ENCODE measurements at regions not wholly inside any gene's neighbourhood (a gene's known extent, or its start where the extent isn't known, plus 50 kb on each side); places are given as distances from the start of the nearest gene placed in this dataset.
A peak's percentile ranks its signal among the peaks of the same experiment; 100 is the strongest.

- H3K4me1 ChIP-seq (ENCODE audit: insufficient read depth, low read length), result no peaks in the 10 kb centered on the region
- H3K27me3 ChIP-seq (ENCODE audit: low read length), result no peaks in the 10 kb centered on the region
- no peaks in the 10 kb centered on the region for H3K79me2 ChIP-seq (ENCODE audit: low read length)
- H3K36me3 ChIP-seq (ENCODE audit: low read depth, low read length), result no peaks in the 10 kb centered on the region
- ChIA-PET POLR2A (ENCODE audit: unreplicated experiment) (no interaction called here), CTCF (no interaction called here)
- no peaks in the 10 kb centered on the region for H4K20me1 ChIP-seq (ENCODE audit: low read length)
- no peaks in the 10 kb centered on the region for H3K9me3 ChIP-seq (ENCODE audit: low read length)
- H3K9me2 ChIP-seq (replicated peaks; ENCODE audit: low read length), result no peaks in the 10 kb centered on the region
- H3F3A ChIP-seq (ENCODE audit: low read length, unreplicated experiment), result no peaks in the 10 kb centered on the region
- TF ChIP-seq CTCF (conservative IDR thresholded peaks at IDR 0.05; ENCODE audit: low read depth, low read length), result no peak
- TF ChIP-seq EZH2phosphoT487 (IDR thresholded peaks at IDR 0.05; ENCODE audit: borderline replicate concordance, low read length), result no peak
- no peak for TF ChIP-seq EZH2 (IDR thresholded peaks at IDR 0.05; ENCODE audit: low read length, unreplicated experiment)
- no peak overlapping the region for H3K4me3 ChIP-seq (ENCODE audit: low read length)
- H3K4me2 ChIP-seq (ENCODE audit: low read length), result no peak overlapping the region
- intact Hi-C loops (cut with micrococcal nuclease), result loop anchor here (10.0 kb wide), 1 partner anchor 547 kb away; no protein-coding TSS in a partner anchor
- DNase-seq (no peak), ATAC-seq (no peak)
- H3K9ac ChIP-seq (ENCODE audit: low read length), result no peak overlapping the region
- no TSS peak for BruUV-seq (replicated peaks)
- no peak overlapping the region for H3K27ac ChIP-seq (ENCODE audit: low read length)
- no peak overlapping the region for H2AFZ ChIP-seq (ENCODE audit: low read length)
Observed at GRCh38 chr6:130298258-130298657, 67.6 kb upstream of the TMEM200A start.

DNA sequence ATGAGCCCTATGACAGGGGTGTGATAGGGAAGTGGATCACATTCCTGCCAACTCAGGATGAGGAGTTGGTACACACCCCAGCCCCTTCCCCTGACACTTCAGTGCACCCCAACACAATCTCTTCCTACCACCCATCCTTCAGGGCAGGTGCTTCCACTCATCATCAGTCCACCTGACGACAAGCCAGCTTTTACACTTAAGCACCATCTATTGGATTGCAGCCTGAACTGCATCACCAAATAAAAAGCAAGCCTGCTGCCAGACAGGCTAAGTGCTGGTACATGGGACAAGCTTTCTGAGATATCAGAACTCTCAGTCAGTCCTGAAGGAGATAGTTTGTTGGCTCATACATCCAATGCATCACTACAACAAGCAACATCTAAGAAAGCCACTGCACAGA, 69.0 kb upstream of the TMEM200A start:
- ATAC-seq (no peak), DNase-seq (peak; percentile 34)
- Histone ChIP-seq H4K20me1 (ENCODE audit: low read length) (no peaks in the 10 kb centered on the region), H3K36me3 (ENCODE audit: low read depth, low read length) (no peaks in the 10 kb centered on the region), H3K4me2 (ENCODE audit: low read length) (no peak overlapping the region), H3K27ac (ENCODE audit: low read length) (no peak overlapping the region), H3K27me3 (ENCODE audit: low read length) (no peaks in the 10 kb centered on the region), H3K9me3 (ENCODE audit: low read length) (no peaks in the 10 kb centered on the region), H3K9ac (ENCODE audit: low read length) (no peak overlapping the region), H3F3A (ENCODE audit: low read length, unreplicated experiment) (no peaks in the 10 kb centered on the region), H3K4me3 (ENCODE audit: low read length) (no peak overlapping the region), H3K79me2 (ENCODE audit: low read length) (no peaks in the 10 kb centered on the region), H2AFZ (ENCODE audit: low read length) (no peak overlapping the region), H3K9me2 (replicated peaks; ENCODE audit: low read length) (no peaks in the 10 kb centered on the region), H3K4me1 (ENCODE audit: insufficient read depth, low read length) (no peaks in the 10 kb centered on the region)
- intact Hi-C loops (cut with micrococcal nuclease), result loop anchor here (10.0 kb wide), 1 partner anchor 548 kb away; no protein-coding TSS in a partner anchor
- no TSS peak for BruUV-seq (replicated peaks)
- TF ChIP-seq CTCF (conservative IDR thresholded peaks at IDR 0.05; ENCODE audit: low read depth, low read length) (peak; percentile 42), EZH2 (IDR thresholded peaks at IDR 0.05; ENCODE audit: low read length, unreplicated experiment) (no peak)
- POLR2A ChIA-PET (ENCODE audit: unreplicated experiment), result no interaction called here
- CTCF ChIA-PET, result interaction anchor here (0.5 kb wide), 1 partner anchor 14 kb away, joined by 3 read pairs; no protein-coding TSS in a partner anchor

DNA sequence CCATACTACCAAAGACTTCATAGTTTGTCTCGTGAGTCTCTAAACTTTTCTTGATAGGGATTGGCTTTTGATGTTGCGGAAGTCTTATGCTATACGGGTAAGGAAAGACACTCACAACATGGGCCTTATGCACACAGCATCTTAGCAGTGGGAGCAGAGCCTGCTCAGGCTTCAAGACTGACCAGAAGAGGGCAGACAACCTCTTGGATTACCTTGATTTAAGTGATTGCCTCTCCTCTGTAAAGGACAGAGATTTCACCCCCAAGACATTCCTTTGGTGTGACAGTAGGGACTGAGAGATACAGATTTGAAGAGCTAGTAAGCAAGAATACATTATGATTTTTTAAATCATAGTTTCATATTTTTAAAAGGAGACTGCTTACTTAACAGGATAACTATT, 71.0 kb upstream of the SAMD3 start:
- Histone ChIP-seq H3K9ac (ENCODE audit: low read length) (no peak overlapping the region), H3K36me3 (ENCODE audit: low read depth, low read length) (no peaks in the 10 kb centered on the region), H3K9me2 (replicated peaks; ENCODE audit: low read length) (no peaks in the 10 kb centered on the region), H3K4me1 (ENCODE audit: insufficient read depth, low read length) (no peaks in the 10 kb centered on the region), H3K27me3 (ENCODE audit: low read length) (no peaks in the 10 kb centered on the region), H2AFZ (ENCODE audit: low read length) (no peak overlapping the region), H3K4me3 (ENCODE audit: low read length) (no peak overlapping the region), H4K20me1 (ENCODE audit: low read length) (no peaks in the 10 kb centered on the region), H3K9me3 (ENCODE audit: low read length) (no peaks in the 10 kb centered on the region), H3K79me2 (ENCODE audit: low read length) (no peaks in the 10 kb centered on the region), H3K4me2 (ENCODE audit: low read length) (no peak overlapping the region), H3K27ac (ENCODE audit: low read length) (no peak overlapping the region), H3F3A (ENCODE audit: low read length, unreplicated experiment) (no peaks in the 10 kb centered on the region)
- ATAC-seq (peak; percentile 93), DNase-seq (peak; percentile 70)
- ChIA-PET CTCF (interaction anchor here (0.6 to 1.0 kb wide), 4 partner anchors 14 to 404 kb away, joined by 3 to 6 read pairs (median 4); no protein-coding TSS in a partner anchor), POLR2A (ENCODE audit: unreplicated experiment) (no interaction called here)
- intact Hi-C loops (cut with micrococcal nuclease), result loop anchor here (1.0 to 10.0 kb wide), 4 partner anchors 29 to 551 kb away; no protein-coding TSS in a partner anchor
- TF ChIP-seq CTCF (conservative IDR thresholded peaks at IDR 0.05; ENCODE audit: low read depth, low read length), result peak; percentile 73
- no peak for TF ChIP-seq EZH2 (IDR thresholded peaks at IDR 0.05; ENCODE audit: low read length, unreplicated experiment)
- TF ChIP-seq EZH2phosphoT487 (IDR thresholded peaks at IDR 0.05; ENCODE audit: borderline replicate concordance, low read length), result no peak
- BruUV-seq (replicated peaks), result no TSS peak

Measured in PC-3 (cell line).